HG03460 (cell line): ENCODE measurements at regions not wholly inside any gene's neighbourhood (a gene's known extent, or its start where the extent isn't known, plus 50 kb on each side); places are given as distances from the start of the nearest gene placed in this dataset.

Experiments
- ATAC-seq: cut with Tn5 transposase; IDR thresholded peaks from one replicate; pipeline ENCODE4 v1.9.1; 2021; ENCODE audit not compliant: unreplicated experiment

- ATAC-seq: no peak
Observed at GRCh38 chr17:79506150-79506870, 104.5 kb downstream of the RBFOX3 start.

- ATAC-seq: no peak
Observed at GRCh38 chr17:79505199-79505598, 105.7 kb downstream of the RBFOX3 start.

DNA sequence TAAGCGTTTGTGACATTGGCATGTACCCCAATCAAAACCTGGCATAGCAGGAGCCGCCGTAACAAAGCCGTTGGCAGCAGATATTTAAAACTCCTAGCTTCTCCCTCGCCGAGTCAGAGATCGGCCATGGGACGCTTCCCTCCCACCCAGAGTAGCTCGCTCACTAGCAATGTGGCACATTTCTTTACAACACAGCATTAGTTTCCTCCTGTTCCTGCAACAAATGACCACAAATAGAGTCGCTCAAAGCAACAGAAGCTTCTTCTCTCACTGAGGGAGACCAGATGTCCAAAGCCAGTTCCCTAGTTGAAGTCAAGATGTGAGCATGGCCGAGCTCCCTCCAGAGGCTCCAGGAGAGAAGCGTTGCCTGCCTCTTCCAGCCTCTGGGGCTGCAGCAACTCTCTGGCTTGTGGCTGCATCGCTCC lies 106.7 kb downstream of the RBFOX3 start:
- no peak for ATAC-seq

DNA sequence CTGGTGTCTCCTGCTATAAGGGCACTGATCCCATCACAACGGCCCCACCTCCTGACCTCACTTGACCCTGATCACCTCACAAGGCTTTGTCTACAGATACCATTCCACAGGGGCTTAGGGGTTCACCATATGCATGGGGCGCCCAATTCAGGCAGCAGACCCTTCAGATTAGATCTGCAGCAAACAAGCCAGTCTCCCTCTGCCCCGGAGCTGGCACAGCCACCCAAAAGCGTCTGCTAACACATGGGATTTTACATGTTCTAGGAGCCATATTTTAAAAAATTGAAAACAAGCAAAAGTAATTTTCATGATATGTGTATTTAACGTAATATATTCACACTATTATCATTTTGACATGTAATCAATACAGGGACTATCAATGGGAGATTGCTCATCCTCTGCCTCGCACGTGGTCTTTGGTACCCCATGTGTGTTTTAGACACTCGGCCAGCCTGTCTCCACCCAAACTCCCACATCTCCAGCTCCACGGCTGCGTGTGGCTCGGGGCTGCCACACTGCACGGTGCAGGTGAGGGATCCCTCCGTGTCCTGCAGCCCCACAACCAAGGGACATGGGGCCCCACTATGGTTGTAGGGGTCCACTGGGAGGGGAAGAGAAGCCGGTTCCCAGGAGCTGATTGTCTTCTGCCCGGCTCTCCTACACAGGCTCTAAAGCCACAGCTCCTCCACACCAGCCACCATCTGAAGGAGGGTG lies 107.6 kb downstream of the RBFOX3 start:
- ATAC-seq: no peak

DNA sequence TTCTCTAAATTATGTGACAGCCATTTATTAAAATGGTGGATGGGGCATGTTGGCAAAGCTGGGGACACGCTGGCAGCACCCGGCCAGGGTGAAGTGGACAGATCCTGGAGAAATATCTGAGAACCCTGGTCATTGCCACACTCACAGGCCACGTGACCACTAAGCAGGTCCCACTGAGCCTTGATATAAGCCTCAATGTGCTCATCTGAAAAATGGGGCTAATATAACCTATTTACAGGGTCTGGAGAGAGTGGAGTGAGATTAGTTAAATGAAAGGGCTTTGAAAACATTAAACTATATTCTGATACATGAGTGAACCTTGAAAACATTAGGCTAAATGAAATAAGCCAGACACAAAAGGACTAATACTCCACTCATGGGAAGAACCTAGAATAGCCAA lies 108.9 kb downstream of the RBFOX3 start:
- ATAC-seq: no peak

GRCh38 chr17:79500745-79501618 lies 109.9 kb downstream of the RBFOX3 start:
- ATAC-seq: no peak

- ATAC-seq: no peak
Observed at GRCh38 chr17:79498854-79499253, 112.0 kb downstream of the RBFOX3 start.

DNA sequence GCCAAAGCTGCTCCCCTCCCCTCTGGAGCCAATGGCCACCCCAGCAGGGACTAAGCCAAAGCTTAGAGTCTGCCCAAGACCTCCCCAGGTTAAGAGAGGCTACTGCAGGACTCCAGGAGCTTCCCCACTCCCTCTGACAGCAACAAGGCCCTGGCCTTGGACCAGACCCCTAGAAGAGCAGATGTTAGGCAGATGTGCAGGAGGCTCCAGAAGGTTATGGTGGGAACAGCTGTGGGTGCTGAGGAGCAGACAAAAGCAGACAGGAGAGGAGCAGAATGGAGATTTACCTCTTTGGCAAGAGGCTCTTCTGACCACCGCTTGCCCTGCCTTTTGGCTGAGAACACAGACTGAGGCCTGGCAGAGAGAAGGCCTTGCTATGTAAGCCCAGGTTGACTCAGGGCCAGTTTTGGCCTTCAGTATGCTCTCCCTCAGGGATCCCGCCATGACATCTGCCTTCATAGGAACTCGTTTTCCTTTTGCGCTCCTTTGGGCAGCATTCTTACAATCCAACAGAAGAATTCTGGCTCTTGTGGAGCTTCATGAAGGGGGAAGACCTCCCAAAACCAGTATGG lies 113.0 kb downstream of the RBFOX3 start:
- no peak for ATAC-seq

DNA sequence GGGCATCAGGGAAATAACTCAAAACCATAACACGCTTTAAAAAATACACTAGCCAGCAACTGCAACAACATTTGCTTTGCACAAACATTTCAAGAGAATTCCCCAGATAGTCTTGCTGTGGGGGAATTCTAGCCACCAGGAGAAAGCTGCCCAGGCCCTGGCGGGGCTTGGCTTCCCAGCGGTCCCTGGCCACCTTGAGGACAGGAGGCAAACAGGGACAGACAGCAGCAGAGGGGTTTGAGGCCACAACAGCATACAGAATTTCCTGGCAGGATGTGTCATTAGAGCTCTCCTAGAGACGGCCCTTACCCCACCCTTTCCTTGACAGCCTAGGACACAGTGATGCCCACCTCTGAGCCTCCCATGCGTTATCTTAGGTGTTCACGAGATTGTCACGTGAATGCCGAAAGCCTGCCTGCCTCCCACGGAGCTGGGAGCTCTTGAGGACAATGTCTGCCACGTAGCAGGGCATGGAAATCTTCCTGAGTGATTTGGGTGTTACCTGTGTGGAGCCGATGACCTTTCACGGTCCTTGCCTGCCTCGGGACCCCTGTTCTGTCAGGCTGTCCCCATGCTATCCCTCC lies 114.3 kb downstream of the RBFOX3 start:
- no peak for ATAC-seq

DNA sequence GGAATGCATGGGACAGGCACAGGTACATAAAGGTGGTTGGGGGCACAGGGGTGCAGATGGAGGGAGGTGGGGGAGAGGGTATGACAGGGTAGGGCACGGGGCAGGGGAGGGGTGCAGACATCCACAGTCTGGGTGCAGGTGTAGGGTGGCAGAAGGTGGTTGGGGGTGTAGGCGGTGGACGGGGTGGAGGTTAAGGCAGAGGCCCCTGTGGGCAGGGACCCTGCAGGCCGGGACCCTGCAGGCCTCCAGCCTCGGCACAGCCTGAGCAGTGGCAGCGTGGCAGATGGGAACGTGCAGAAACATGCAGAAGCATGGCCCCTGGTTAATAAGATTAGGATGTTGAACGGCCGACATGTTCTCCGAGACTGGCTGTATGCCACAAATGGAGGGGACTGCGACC lies 115.2 kb downstream of the RBFOX3 start:
- ATAC-seq: no peak

DNA sequence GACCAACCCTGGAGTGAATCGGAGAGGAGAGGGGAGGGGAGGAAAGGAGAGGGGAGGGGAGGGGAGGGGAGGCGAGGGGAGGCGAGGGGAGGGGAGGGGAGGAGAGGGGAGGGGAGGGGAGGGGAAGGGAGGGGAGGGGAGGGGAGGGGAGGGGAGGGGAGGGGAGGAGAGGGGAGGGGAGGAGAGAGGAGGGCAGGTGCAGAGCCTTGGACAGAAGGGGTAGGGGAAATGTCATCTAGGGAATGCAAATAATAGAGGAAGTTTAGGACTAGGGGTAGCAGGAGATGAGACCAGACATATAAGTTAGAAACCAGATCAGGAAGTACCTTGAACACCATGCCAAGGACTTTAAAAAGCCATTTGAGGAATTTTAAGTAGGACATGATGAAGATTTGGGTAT lies 119.8 kb downstream of the RBFOX3 start:
- no peak for ATAC-seq

- ATAC-seq: no peak
Observed at GRCh38 chr17:79490530-79490929, 120.3 kb downstream of the RBFOX3 start.

DNA sequence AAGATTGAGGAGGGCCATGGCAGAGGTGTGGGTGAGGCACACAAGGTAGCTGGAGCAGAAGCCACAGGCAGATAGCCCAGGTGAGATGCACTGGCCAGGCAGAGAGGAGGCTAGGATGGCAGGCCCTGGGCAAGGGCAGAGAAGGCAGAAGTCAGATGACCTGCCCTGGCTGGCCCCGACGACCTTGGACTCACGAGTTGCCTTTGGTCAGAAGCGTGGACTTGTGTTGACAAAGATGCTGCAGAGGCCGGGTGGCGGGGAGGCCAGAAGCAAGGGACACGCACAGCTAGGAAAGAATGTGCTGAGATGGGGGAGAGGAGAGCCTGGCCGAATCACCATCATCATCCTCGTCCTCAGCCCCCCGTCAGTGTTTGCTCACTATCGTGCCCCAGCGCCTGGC lies 123.7 kb downstream of the RBFOX3 start:
- ATAC-seq: no peak

DNA sequence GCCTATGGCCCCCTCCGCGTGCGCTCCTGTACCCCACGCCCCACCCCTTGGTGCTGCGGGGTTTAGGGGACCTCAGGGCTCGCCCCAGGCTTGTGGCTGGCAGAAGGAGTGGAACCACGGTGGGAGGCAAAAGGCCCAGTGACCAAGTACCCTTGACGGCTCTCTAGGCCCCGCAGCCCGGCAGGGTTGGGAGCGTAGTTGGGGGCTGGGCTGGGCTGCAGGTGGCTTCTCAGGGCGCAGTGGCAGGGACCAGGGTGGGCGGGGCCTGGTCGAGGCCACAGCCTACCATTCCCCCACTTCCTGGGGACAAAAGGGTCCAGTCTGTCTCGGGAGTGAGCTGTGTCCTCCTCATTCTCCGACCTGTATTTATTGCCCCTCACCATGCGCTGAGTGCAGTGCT lies 124.9 kb downstream of the RBFOX3 start:
- ATAC-seq: no peak

DNA sequence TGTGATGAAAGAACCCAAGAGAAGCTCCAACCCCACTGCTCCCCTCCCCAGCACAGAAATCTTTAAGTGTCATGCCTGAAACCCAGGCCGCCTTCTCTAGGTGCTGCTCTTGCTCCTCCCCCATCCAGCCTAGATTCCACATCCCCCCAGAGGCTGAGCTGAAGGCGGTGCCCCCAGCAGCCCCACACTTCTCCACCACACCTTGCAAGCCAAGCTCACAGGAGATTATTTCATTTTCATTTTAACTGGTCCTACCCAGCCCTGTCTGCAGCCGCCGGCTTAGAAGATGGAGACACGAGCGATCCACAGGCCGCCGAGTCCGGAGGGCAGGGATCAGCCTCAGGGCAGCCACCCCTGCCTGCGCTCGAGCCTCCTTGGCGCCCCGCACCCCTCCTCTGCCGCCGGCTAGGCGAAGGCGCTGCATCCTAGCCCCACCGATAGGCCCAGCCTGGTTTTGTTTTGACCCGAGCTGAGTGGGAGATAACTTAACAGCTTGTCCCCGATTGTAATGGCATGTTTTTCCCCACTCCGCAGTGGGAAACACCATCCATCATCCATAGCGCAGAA lies 125.3 kb downstream of the RBFOX3 start:
- no peak for ATAC-seq

GRCh38 chr17:79484600-79485418 lies 126.0 kb downstream of the RBFOX3 start:
- no peak for ATAC-seq

GRCh38 chr17:79483842-79484241 lies 127.0 kb downstream of the RBFOX3 start:
- no peak for ATAC-seq

DNA sequence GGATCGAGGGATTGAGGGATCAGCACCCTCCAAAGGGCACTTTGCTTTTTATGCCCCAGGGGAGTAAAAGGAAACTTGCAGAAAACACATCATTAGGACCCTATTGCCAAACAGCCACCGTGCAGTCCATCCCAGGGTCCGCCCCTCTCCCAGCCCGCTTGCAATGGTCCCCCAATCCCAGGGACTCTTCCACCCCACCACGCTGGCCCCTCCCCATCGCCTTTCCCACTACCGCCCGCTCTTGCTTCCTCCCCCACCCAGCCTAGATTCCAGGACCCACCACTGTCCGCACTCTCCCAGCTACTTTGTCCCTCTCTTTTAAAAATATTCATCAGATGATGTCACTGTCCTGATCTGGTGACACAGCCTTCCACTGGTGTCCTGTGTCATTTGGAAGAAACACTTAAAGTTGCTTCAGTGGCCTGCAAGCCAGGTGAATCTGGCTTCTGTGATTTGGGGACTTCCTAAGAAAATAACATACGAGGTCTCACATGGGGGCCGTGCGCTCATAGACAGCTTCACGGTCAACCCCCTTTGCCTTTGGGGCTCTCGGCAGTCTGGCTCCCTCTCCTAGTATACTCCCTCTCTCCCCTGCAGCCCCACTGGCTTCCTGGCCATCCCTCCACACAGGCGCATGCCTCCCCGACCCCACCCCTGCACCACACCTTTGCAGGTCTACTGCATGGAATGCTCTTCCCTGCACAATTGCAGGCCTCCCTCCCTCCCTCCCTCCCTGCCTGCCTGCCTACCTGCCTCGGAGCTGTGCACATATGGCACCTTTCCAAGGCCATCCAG lies 127.9 kb downstream of the RBFOX3 start:
- ATAC-seq: no peak

DNA sequence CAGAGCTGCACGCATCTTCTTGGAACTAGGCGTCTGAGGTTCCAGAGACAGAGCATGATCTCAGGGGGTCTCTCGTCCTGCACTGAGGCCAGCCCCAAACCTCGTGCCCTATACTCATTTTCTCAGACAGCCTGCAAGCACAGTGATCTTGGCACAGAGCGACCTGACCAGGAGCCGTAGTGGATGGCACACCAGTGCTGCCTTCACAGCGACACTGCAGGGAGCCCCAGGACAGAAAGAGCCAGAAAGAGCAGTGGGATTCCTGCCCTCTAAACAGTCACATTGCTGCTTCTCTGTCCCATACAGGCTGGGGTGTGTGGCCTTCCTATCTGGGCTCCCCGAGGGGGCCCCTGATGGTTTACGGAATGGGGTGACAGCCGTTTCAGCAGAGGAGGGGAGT lies 131.0 kb downstream of the RBFOX3 start:
- ATAC-seq: no peak
